ENCODE measurements at regions not wholly inside any gene's neighbourhood (a gene's known extent, or its start where the extent isn't known, plus 50 kb on each side); places are given as distances from the start of the nearest gene placed in this dataset.

DNA sequence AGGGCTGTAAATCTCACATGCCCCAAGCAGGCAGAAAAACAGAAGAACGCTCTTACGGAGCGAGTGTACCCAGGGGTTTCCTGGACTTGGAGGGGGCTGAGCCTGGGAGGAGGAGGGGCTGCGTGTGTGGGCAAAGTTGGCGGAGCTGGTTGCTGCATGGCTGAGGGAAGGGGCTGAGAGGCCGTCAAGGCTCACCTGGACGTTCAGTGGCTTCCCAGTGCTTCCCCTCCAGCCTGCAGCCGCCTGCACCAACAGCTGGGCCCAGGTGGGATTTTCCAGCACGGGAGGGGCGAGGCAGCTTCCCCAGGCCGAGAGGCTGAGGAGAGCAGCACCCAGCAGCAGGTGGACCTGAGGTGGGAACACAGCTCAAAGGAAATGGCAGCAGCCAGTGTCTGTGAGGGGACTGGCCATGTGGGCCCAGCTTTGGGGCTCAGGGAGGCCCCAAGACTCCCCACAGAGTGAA is 70.6 kb upstream of the CTDP1 start:
- intact Hi-C loops (cut with micrococcal nuclease): no loop called here
- no peak for TF ChIP-seq CTCF (IDR thresholded peaks at IDR 0.05)
- Histone ChIP-seq H2AFZ (ENCODE audit: insufficient read depth, low read depth, low read length, poor library complexity, severe bottlenecking) (no peak overlapping the region), H3K9ac (ENCODE audit: insufficient read depth, low read length, poor library complexity, severe bottlenecking) (no peak overlapping the region), H3K4me2 (replicated peaks; ENCODE audit: extremely low read depth, low read length, poor library complexity, severe bottlenecking) (no peak overlapping the region), H3K79me2 (ENCODE audit: insufficient read depth, low read length) (no peaks in the 10 kb centered on the region), H3K36me3 (replicated peaks in 1 of 2; ENCODE audit: control insufficient read depth in 1 of 2, insufficient read depth in 2 of 2, low read length in 2 of 2) (no peaks in the 10 kb centered on the region), H3K4me3 (replicated peaks in 1 of 3; ENCODE audit: low read depth in 2 of 3, low read length in 3 of 3) (no peak overlapping the region), H3K27me3 (ENCODE audit: control insufficient read depth in 2 of 2, insufficient read depth in 2 of 2, low read length in 2 of 2) (no peaks in the 10 kb centered on the region), H3K4me1 (ENCODE audit: control insufficient read depth in 1 of 2, insufficient read depth in 2 of 2, low read length in 2 of 2) (no peaks in the 10 kb centered on the region), H3K9me3 (replicated peaks in 1 of 2; ENCODE audit: control insufficient read depth in 1 of 2, insufficient read depth in 1 of 2, low read length in 2 of 2) (no peaks in the 10 kb centered on the region), H4K20me1 (ENCODE audit: insufficient read depth, low read length) (no peaks in the 10 kb centered on the region), H3K27ac (ENCODE audit: low read depth in 1 of 2, low read length in 2 of 2) (no peak overlapping the region)
- no peak for DNase-seq
- H3K4me1 Mint-ChIP-seq: no peaks in the 10 kb centered on the region
- no peak overlapping the region for H3K4me3 Mint-ChIP-seq
- H3K27me3 Mint-ChIP-seq (ENCODE audit: low read depth in 3 of 3): peaks cover 0 to 2% (median 0%) of the 10 kb centered on the region in 3 donors
- H3K27ac Mint-ChIP-seq: peak overlapping the region in 1 of 7 donors; percentile 50
- H3K9me3 Mint-ChIP-seq: peaks cover 0 to 3% (median 0%) of the 10 kb centered on the region in 7 donors
- H3K36me3 Mint-ChIP-seq: no peaks in the 10 kb centered on the region
- WGBS (ENCODE audit: insufficient coverage): 53% methylated on average over 9 of the region's 11 CpGs

GRCh38 chr18:79609841-79610281 is 69.7 kb upstream of the CTDP1 start:
- DNase-seq: no peak
- no peak overlapping the region for H3K27ac Mint-ChIP-seq
- no peaks in the 10 kb centered on the region for H3K79me2 ChIP-seq (ENCODE audit: insufficient read depth, low read length)
- no peak overlapping the region for H3K4me3 Mint-ChIP-seq
- no peak overlapping the region for H3K4me2 ChIP-seq (replicated peaks; ENCODE audit: extremely low read depth, low read length, poor library complexity, severe bottlenecking)
- peaks cover 0 to 4% (median 2%) of the 10 kb centered on the region in 3 donors for H3K27me3 Mint-ChIP-seq (ENCODE audit: low read depth in 3 of 3)
- no peaks in the 10 kb centered on the region for H3K27me3 ChIP-seq (ENCODE audit: control insufficient read depth in 2 of 2, insufficient read depth in 2 of 2, low read length in 2 of 2)
- H3K4me1 ChIP-seq (ENCODE audit: control insufficient read depth in 1 of 2, insufficient read depth in 2 of 2, low read length in 2 of 2): no peaks in the 10 kb centered on the region
- H3K36me3 Mint-ChIP-seq: no peaks in the 10 kb centered on the region
- 90% methylated on average over 13 of the region's 16 CpGs for WGBS (ENCODE audit: insufficient coverage)
- no peaks in the 10 kb centered on the region for H3K4me1 Mint-ChIP-seq
- H3K4me3 ChIP-seq (replicated peaks in 1 of 3; ENCODE audit: low read depth in 2 of 3, low read length in 3 of 3): no peak overlapping the region
- no peaks in the 10 kb centered on the region for H4K20me1 ChIP-seq (ENCODE audit: insufficient read depth, low read length)
- no peak overlapping the region for H3K9ac ChIP-seq (ENCODE audit: insufficient read depth, low read length, poor library complexity, severe bottlenecking)
- peaks cover 0 to 3% (median 0%) of the 10 kb centered on the region in 7 donors for H3K9me3 Mint-ChIP-seq
- no peaks in the 10 kb centered on the region for H3K36me3 ChIP-seq (replicated peaks in 1 of 2; ENCODE audit: control insufficient read depth in 1 of 2, insufficient read depth in 2 of 2, low read length in 2 of 2)
- H2AFZ ChIP-seq (ENCODE audit: insufficient read depth, low read depth, low read length, poor library complexity, severe bottlenecking): no peak overlapping the region
- H3K27ac ChIP-seq (ENCODE audit: low read depth in 1 of 2, low read length in 2 of 2): no peak overlapping the region
- no peak for TF ChIP-seq CTCF (IDR thresholded peaks at IDR 0.05)
- no peaks in the 10 kb centered on the region for H3K9me3 ChIP-seq (replicated peaks in 1 of 2; ENCODE audit: control insufficient read depth in 1 of 2, insufficient read depth in 1 of 2, low read length in 2 of 2)
- intact Hi-C loops (cut with micrococcal nuclease): no loop called here

Data from CD14-positive monocyte (primary cell).